Psoas muscle (tissue), 7 donors: ENCODE measurements at regions not wholly inside any gene's neighbourhood (a gene's known extent, or its start where the extent isn't known, plus 50 kb on each side); places are given as distances from the start of the nearest gene placed in this dataset.

Source experiments
- ATAC-seq, 4 donors: fragments of 200-7000 bp; cut with Tn5 transposase; one replicate each; pipeline ENCODE4 v1.9.1; 2020; ENCODE audit warnings: moderate library complexity in 3 of 4, mild to moderate bottlenecking in 2 of 4
- DNase-seq, 2 donors: peaks; one replicate each; pipeline ENCODE4 v3.0.0-alpha.2; 2020
- H3K27ac ChIP-seq: fragments of 200-600 bp; one replicate; pipeline ENCODE4 v1.8.0; 2022
- H3K27me3 ChIP-seq, 3 donors: fragments of 200-600 bp in 1 of 3; one replicate each; pipeline versions ENCODE4 v1.6.1 to v1.8.0; 2013 to 2022; ENCODE audit warnings: low read length in 2 of 3, mild to moderate bottlenecking in 2 of 3, moderate library complexity in 1 of 3; ENCODE audit not compliant: insufficient read depth in 3 of 3
- H3K36me3 ChIP-seq, 2 donors: fragments of 200-600 bp in 1 of 2; one replicate each; pipeline versions ENCODE4 v1.6.1 to v1.8.0; 2013 to 2022; ENCODE audit warnings: low read depth in 1 of 2, mild to moderate bottlenecking in 1 of 2, moderate library complexity in 1 of 2; ENCODE audit not compliant: insufficient read depth in 1 of 2
- H3K4me1 ChIP-seq: fragments of 200-600 bp; one replicate; pipeline ENCODE4 v1.8.0; 2022
- H3K4me3 ChIP-seq: fragments of 200-600 bp; one replicate; pipeline ENCODE4 v1.8.0; 2022; ENCODE audit warnings: mild to moderate bottlenecking
- H3K9me3 ChIP-seq: fragments of 200-600 bp; one replicate; pipeline ENCODE4 v1.8.0; 2022
- WGBS, 3 donors: extraction: QIAGEN DNeasy Blood & Tissue Kit; methylation state at CpG; one replicate each; pipeline versions ENCODE4 v1.1.6 to v1.1.7; 2013; 5-methylcytosine and 5-hydroxymethylcytosine counted together
- intact Hi-C, 2 donors: fragments of 100-400 bp; cut with DNase I; formaldehyde crosslinking; loops; one replicate each; pipeline versions ENCODE4 v1.11.0 to v1.14.2; 2022
- TF ChIP-seq, protein P1 (sequence below): fragments of 200-600 bp; IDR thresholded peaks from one replicate; pipeline ENCODE4 v1.8.0; 2022; ENCODE audit warnings: antibody characterized with exemption
- donor health status: healthy with polysubstance abuse.
- donor health status: DM: no; HTN: no; CAD: no; lungs with moderate emphysema.
- donor health status: Bipolar disorder and iron deficiency.
- donor health status: healthy.
- donor health status: DM: yes; HTN: yes; CAD: no.
- donor health status: DM: no; HTN: no; CAD: no.
- donor health status: DM: yes; HTN: yes; CAD: no.

DNA sequence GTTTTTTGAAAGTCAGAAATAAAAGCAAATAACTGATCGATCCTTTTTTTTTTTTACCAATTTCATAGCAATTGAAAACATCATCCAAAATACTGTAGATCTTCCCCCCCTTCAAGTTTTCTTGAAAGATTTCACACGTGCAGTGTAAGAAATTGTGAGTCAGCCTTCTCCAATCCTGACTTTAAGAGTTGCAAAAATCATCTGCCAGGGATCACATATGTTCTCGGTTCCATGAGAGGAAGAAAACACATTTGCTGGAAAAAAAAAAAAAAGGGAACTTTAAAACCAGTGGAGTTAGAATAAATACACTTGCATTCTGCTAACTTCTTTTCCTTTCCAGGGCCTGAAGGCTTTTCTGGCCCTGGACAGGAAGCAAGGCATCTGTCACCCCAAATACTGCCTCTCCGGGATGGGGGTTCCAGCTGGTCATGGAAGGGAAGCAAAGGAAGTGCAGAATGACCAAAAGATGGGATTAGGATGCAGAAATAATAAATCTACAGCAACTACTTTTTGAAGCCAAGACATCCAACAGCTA, 198.4 kb upstream of the KIAA1217 start:
- Histone ChIP-seq H3K27ac (no peak overlapping the region), H3K27me3 (no peaks in the 10 kb centered on the region), H3K4me1 (peaks cover 30% of the 10 kb centered on the region), H3K9me3 (no peaks in the 10 kb centered on the region), H3K36me3 (no peaks in the 10 kb centered on the region), H3K4me3 (no peak overlapping the region)
- WGBS, 3 donors = 65 to 71% (median 69%) methylated on average over 4 of the region's 4 CpGs
- DNase-seq (no peak), ATAC-seq (no peak)
- TF ChIP-seq, protein P1, sequence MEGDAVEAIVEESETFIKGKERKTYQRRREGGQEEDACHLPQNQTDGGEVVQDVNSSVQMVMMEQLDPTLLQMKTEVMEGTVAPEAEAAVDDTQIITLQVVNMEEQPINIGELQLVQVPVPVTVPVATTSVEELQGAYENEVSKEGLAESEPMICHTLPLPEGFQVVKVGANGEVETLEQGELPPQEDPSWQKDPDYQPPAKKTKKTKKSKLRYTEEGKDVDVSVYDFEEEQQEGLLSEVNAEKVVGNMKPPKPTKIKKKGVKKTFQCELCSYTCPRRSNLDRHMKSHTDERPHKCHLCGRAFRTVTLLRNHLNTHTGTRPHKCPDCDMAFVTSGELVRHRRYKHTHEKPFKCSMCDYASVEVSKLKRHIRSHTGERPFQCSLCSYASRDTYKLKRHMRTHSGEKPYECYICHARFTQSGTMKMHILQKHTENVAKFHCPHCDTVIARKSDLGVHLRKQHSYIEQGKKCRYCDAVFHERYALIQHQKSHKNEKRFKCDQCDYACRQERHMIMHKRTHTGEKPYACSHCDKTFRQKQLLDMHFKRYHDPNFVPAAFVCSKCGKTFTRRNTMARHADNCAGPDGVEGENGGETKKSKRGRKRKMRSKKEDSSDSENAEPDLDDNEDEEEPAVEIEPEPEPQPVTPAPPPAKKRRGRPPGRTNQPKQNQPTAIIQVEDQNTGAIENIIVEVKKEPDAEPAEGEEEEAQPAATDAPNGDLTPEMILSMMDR = no peak
- intact Hi-C loops = loop anchor here in 1 of 2 donors (2.0 kb wide), 1 partner anchor 26 kb away; no protein-coding TSS in a partner anchor

DNA sequence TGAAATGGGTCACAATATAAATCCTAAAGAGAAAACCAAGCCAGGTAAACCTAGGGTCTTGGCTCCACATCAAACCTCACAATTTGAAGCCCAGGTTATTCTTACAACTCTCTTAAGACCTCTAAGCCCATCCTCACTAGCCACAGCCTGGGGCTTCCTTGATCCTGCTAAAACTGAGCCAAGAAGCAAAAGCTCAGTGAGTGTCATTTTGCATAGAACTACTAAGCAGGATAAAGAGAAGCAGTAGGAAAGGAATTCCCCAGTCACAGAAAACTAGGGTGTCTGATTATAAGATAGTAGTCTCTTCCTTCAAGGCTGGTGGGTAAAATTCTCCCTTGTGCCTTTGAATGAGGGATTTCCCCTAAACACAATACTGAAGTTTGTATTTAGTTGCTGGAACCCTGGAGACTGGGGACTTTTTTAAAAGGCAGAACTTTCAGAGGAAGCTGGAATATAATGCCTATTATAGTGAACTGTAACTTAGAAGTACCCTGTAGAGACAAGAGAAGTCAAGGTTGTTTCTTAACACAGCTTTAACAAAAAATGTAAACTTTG, 196.6 kb upstream of the KIAA1217 start:
- no peak for DNase-seq
- TF ChIP-seq, protein P1 = no peak
- Histone ChIP-seq H3K4me1 (peaks cover 23% of the 10 kb centered on the region), H3K36me3 (no peaks in the 10 kb centered on the region), H3K27me3 (no peaks in the 10 kb centered on the region), H3K9me3 (no peaks in the 10 kb centered on the region), H3K27ac (no peak overlapping the region), H3K4me3 (no peak overlapping the region)
- no peak for ATAC-seq
- intact Hi-C loops = no loop called here

DNA sequence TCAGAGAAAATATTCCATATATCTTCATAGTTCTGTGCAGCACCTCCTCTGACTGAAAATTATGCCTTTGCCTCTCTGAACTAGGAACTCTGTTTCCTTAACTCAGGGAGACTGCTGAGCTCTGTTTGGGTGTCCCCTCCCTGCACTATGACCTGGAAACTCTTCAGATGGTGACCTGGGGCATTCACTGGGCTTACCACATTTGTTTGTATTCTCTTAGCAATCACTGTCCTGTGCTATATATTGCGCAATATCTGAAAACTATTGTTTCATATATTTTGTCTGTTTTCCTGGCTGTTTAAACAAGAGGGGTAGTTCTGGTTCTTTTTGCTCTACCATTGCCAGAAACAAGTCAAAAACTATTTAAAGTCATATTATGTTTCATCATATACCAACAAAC, 181.8 kb upstream of the KIAA1217 start:
- DNase-seq = no peak
- Histone ChIP-seq H3K36me3 (no peaks in the 10 kb centered on the region), H3K9me3 (peaks cover 16% of the 10 kb centered on the region), H3K27ac (no peak overlapping the region), H3K4me1 (no peaks in the 10 kb centered on the region), H3K27me3 (no peaks in the 10 kb centered on the region), H3K4me3 (no peak overlapping the region)
- TF ChIP-seq, protein P1 = no peak
- 97 to 98% (median 97%) methylated on average over 1 of the region's 1 CpG for WGBS, 3 donors
- ATAC-seq = no peak
- intact Hi-C loops = no loop called here

DNA sequence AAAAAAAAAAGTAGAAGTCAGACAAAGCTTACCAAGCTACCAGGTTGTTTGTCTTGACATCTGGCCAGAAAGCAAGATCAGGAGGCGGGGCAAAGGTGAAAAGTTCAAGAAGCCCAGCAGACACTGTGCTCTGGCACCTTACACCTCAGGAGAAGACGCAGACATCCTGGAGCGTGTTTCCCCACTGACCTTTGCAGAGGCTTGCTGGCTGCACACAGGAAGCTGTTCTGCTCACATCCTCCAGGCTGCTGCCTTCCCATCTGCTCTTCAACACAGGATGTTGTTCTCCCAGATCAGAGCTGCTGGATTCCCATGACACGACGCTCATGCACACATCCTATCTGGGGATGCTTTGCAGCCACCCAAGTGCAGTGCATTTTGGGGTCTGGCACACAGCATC, 174.4 kb upstream of the KIAA1217 start:
- TF ChIP-seq, protein P1 = no peak
- Histone ChIP-seq H3K4me1 (peaks cover 26% of the 10 kb centered on the region), H3K9me3 (no peaks in the 10 kb centered on the region), H3K27me3 (no peaks in the 10 kb centered on the region), H3K36me3 (no peaks in the 10 kb centered on the region), H3K27ac (no peak overlapping the region), H3K4me3 (no peak overlapping the region)
- DNase-seq (no peak), ATAC-seq (peak in 3 of 4 donors; percentile 30 to 46 (median 40))
- 44 to 63% (median 57%) methylated on average over 5 of the region's 5 CpGs for WGBS, 3 donors
- intact Hi-C loops = no loop called here

DNA sequence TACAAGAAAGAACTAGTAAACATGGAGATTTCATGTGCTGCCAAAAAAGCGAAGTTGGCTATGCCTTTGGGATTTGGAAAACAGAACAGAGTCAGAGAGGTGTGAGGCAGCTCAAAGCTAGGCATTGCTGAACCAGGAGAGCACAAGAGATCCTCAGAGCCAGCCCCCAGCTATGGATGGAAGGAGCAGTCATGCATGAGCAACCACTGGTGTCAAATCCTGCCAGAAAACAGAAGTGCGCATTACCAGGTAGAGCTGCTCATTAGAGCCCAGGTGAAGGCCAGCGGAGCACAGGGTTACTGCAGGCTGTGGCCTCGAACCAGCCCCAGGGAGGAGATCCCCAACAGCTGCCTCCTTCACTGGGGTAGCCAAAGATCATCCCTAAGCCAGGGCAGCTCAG, 173.2 kb upstream of the KIAA1217 start:
- ATAC-seq = no peak
- TF ChIP-seq, protein P1 = no peak
- Histone ChIP-seq H3K4me3 (no peak overlapping the region), H3K9me3 (no peaks in the 10 kb centered on the region), H3K27ac (no peak overlapping the region), H3K4me1 (peaks cover 28% of the 10 kb centered on the region), H3K36me3 (no peaks in the 10 kb centered on the region), H3K27me3 (no peaks in the 10 kb centered on the region)
- no peak for DNase-seq
- intact Hi-C loops = loop anchor here in 1 of 2 donors (2.0 kb wide), 1 partner anchor 25 kb away; no protein-coding TSS in a partner anchor
- WGBS, 3 donors = 87 to 95% (median 92%) methylated on average over 4 of the region's 4 CpGs
